ENCODE measurements at regions not wholly inside any gene's neighbourhood (a gene's known extent, or its start where the extent isn't known, plus 50 kb on each side); places are given as distances from the start of the nearest gene placed in this dataset.

- TF ChIP-seq, protein P1, sequence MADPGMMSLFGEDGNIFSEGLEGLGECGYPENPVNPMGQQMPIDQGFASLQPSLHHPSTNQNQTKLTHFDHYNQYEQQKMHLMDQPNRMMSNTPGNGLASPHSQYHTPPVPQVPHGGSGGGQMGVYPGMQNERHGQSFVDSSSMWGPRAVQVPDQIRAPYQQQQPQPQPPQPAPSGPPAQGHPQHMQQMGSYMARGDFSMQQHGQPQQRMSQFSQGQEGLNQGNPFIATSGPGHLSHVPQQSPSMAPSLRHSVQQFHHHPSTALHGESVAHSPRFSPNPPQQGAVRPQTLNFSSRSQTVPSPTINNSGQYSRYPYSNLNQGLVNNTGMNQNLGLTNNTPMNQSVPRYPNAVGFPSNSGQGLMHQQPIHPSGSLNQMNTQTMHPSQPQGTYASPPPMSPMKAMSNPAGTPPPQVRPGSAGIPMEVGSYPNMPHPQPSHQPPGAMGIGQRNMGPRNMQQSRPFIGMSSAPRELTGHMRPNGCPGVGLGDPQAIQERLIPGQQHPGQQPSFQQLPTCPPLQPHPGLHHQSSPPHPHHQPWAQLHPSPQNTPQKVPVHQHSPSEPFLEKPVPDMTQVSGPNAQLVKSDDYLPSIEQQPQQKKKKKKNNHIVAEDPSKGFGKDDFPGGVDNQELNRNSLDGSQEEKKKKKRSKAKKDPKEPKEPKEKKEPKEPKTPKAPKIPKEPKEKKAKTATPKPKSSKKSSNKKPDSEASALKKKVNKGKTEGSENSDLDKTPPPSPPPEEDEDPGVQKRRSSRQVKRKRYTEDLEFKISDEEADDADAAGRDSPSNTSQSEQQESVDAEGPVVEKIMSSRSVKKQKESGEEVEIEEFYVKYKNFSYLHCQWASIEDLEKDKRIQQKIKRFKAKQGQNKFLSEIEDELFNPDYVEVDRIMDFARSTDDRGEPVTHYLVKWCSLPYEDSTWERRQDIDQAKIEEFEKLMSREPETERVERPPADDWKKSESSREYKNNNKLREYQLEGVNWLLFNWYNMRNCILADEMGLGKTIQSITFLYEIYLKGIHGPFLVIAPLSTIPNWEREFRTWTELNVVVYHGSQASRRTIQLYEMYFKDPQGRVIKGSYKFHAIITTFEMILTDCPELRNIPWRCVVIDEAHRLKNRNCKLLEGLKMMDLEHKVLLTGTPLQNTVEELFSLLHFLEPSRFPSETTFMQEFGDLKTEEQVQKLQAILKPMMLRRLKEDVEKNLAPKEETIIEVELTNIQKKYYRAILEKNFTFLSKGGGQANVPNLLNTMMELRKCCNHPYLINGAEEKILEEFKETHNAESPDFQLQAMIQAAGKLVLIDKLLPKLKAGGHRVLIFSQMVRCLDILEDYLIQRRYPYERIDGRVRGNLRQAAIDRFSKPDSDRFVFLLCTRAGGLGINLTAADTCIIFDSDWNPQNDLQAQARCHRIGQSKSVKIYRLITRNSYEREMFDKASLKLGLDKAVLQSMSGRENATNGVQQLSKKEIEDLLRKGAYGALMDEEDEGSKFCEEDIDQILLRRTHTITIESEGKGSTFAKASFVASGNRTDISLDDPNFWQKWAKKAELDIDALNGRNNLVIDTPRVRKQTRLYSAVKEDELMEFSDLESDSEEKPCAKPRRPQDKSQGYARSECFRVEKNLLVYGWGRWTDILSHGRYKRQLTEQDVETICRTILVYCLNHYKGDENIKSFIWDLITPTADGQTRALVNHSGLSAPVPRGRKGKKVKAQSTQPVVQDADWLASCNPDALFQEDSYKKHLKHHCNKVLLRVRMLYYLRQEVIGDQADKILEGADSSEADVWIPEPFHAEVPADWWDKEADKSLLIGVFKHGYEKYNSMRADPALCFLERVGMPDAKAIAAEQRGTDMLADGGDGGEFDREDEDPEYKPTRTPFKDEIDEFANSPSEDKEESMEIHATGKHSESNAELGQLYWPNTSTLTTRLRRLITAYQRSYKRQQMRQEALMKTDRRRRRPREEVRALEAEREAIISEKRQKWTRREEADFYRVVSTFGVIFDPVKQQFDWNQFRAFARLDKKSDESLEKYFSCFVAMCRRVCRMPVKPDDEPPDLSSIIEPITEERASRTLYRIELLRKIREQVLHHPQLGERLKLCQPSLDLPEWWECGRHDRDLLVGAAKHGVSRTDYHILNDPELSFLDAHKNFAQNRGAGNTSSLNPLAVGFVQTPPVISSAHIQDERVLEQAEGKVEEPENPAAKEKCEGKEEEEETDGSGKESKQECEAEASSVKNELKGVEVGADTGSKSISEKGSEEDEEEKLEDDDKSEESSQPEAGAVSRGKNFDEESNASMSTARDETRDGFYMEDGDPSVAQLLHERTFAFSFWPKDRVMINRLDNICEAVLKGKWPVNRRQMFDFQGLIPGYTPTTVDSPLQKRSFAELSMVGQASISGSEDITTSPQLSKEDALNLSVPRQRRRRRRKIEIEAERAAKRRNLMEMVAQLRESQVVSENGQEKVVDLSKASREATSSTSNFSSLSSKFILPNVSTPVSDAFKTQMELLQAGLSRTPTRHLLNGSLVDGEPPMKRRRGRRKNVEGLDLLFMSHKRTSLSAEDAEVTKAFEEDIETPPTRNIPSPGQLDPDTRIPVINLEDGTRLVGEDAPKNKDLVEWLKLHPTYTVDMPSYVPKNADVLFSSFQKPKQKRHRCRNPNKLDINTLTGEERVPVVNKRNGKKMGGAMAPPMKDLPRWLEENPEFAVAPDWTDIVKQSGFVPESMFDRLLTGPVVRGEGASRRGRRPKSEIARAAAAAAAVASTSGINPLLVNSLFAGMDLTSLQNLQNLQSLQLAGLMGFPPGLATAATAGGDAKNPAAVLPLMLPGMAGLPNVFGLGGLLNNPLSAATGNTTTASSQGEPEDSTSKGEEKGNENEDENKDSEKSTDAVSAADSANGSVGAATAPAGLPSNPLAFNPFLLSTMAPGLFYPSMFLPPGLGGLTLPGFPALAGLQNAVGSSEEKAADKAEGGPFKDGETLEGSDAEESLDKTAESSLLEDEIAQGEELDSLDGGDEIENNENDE (IDR thresholded peaks at IDR 0.05; ENCODE audit: insufficient replicate concordance, low read length) = no peak
- no peak for TF ChIP-seq JUN (IDR thresholded peaks at IDR 0.05; ENCODE audit: low read depth, low read length)
- no peak for TF ChIP-seq PHF8 (conservative IDR thresholded peaks at IDR 0.05; ENCODE audit: low read depth, low read length)
- TF ChIP-seq CTBP2 (IDR thresholded peaks at IDR 0.05; ENCODE audit: borderline replicate concordance, insufficient read depth, insufficient read length, low read length) = no peak
- TF ChIP-seq SIX5 (IDR thresholded peaks at IDR 0.05; ENCODE audit: low read depth, low read length) = no peak
- no peak for TF ChIP-seq NRF1 (IDR thresholded peaks at IDR 0.05; ENCODE audit: low read depth, low read length)
Measured at GRCh38 chr9:87070336-87070735, 123.0 kb upstream of the GAS1 start (continued).
